Left lung (tissue), 4 donors: ENCODE measurements at regions not wholly inside any gene's neighbourhood (a gene's known extent, or its start where the extent isn't known, plus 50 kb on each side); places are given as distances from the start of the nearest gene placed in this dataset.

Source experiments
- ATAC-seq: fragments of 200-7000 bp; cut with Tn5 transposase; one replicate; pipeline ENCODE4 v1.9.1; 2020; ENCODE audit warnings: moderate library complexity
- DNase-seq, 4 donors: peaks; one replicate each; pipeline ENCODE4 v3.0.0-alpha.2; 2013 to 2020
- H3K27ac ChIP-seq, 2 donors: fragments of 200-600 bp; sonication (generic) in 1 of 2; one replicate each; pipeline versions ENCODE4 v1.5.0 to v1.8.0; 2020 to 2021
- H3K27me3 ChIP-seq, 2 donors: fragments of 200-600 bp; sonication (generic) in 1 of 2; one replicate each; pipeline versions ENCODE4 v1.5.0 to v1.8.0; 2020 to 2021
- H3K36me3 ChIP-seq, 2 donors: fragments of 200-600 bp; sonication (generic) in 1 of 2; one replicate each; pipeline versions ENCODE4 v1.5.0 to v1.8.0; 2020 to 2021
- H3K4me1 ChIP-seq, 2 donors: fragments of 200-600 bp; one replicate each; pipeline ENCODE4 v1.8.0; 2021
- H3K4me3 ChIP-seq, 2 donors: fragments of 200-600 bp; sonication (generic) in 1 of 2; one replicate each; pipeline versions ENCODE4 v1.5.0 to v1.8.0; 2020 to 2021; ENCODE audit warnings: mild to moderate bottlenecking in 1 of 2
- H3K9me3 ChIP-seq, 2 donors: fragments of 200-600 bp; sonication (generic) in 1 of 2; one replicate each; pipeline versions ENCODE4 v1.5.0 to v1.8.0; 2020 to 2021
- CTCF ChIP-seq, 2 donors: fragments of 200-600 bp; sonication (generic) in 1 of 2; IDR thresholded peaks; one replicate each; pipeline versions ENCODE4 v1.5.0 to v1.8.0; 2021; ENCODE audit warnings: antibody characterized with exemption in 2 of 2
- intact Hi-C, 2 donors: fragments of 100-400 bp; cut with DNase I; formaldehyde crosslinking; loops; one replicate each; pipeline versions ENCODE4 v1.11.2 to v1.14.2; 2022
- donor health status: DM: no; HTN: yes; CAD: no.
- donor health status: DM: no; HTN: no; CAD: no.

DNA sequence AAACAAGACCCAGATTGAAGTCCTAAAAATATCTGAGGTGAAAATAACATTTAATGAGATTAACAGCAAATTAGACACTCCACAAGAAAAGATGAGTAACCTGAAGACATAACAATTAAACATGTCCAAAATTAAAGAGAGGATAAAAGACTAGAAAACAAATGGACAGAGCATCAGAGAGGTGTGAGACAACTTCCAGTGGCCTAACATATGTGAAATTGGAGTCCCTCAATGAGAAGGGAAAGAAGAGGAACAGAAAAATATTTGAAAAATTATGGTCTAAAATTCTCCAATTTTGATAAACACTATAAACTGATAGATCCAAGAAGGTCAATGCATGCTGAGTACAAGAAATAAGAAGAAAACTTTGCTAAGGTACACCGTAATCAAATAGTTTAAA lies 151.9 kb downstream of the KITLG start:
- no peak overlapping the region for H3K27ac ChIP-seq
- intact Hi-C loops, result no loop called here

DNA sequence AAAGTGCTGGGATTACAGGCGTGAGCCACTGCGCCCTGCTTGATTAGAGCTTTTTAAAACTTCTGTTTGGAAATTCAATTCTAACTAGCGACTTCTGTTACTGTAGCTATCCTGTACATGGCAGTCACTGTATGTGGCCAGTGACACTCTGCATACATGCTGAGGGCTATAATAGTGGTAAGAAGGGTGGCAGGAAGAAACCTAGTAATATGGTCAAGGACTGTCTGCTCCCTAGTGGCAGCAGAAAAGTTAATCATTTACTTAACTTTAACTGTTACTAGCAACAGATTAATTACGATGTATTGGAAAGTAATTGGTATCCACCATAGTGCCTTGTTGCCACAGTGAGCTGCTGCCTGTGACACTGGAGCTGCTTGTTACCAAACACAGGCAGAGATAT lies 149.0 kb downstream of the KITLG start:
- intact Hi-C loops, result no loop called here
- no peak overlapping the region for H3K4me3 ChIP-seq
- TF ChIP-seq CTCF (IDR thresholded peaks at IDR 0.05), result no peak
- no peak for DNase-seq
- no peak overlapping the region for H3K27ac ChIP-seq
- no peaks in the 10 kb centered on the region for H3K36me3 ChIP-seq
- no peaks in the 10 kb centered on the region for H3K27me3 ChIP-seq
- ATAC-seq, result no peak
- H3K9me3 ChIP-seq, result no peaks in the 10 kb centered on the region
- peaks cover 0 to 18% of the 10 kb centered on the region in 2 donors for H3K4me1 ChIP-seq

More for the DNA sequence above, 151.9 kb downstream of the KITLG start:
- Histone ChIP-seq H3K4me1 (peaks cover 0 to 5% of the 10 kb centered on the region in 2 donors), H3K27me3 (no peaks in the 10 kb centered on the region), H3K4me3 (no peak overlapping the region), H3K36me3 (no peaks in the 10 kb centered on the region), H3K9me3 (no peaks in the 10 kb centered on the region)
- TF ChIP-seq CTCF (IDR thresholded peaks at IDR 0.05), result no peak
- DNase-seq (no peak), ATAC-seq (no peak)

- Histone ChIP-seq H3K4me3 (no peak overlapping the region), H3K9me3 (no peaks in the 10 kb centered on the region), H3K27ac (peak overlapping the region; percentile 56 to 67), H3K36me3 (no peaks in the 10 kb centered on the region), H3K4me1 (peaks cover 0 to 18% of the 10 kb centered on the region in 2 donors), H3K27me3 (no peaks in the 10 kb centered on the region)
- no peak for TF ChIP-seq CTCF (IDR thresholded peaks at IDR 0.05)
- intact Hi-C loops, result no loop called here
- ATAC-seq (peak; percentile 71), DNase-seq (peak in 2 of 4 donors; percentile 53 to 70)
These were observed 147.5 kb downstream of the KITLG start for GRCh38 chr12:88432531-88433490.

DNA sequence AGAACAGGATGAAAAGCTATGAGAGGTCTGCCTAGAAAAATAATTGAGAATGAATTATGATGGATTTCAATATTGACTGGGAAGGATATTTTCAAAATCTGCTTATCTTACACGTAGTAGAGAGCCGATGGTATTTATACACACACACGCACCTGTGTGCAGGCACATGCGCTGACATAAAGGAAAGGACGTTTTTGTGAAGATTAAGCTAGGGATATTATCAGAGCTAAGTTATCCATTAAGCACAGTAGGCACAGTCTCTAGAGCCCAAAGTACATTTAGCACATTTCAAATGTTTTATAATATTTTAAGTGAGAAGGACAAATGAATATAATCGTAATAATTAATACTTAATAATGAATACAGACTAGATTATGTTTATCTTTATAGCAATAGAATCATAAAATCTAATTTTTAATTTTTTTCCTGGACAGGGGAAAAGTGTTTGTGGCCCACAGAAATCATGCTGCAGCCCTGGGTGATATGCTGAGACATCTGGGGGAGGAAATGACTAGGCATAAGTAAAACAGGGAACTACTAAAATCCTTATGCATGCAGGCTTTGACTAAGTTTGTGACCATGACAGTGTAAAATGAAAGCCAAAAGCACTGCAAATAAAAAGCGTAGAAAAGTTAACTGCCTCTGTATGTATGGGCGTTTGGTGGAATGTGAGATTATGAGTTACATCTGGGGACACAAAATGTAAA lies 146.1 kb downstream of the KITLG start:
- Histone ChIP-seq H3K9me3 (peaks cover 0 to 4% of the 10 kb centered on the region in 2 donors), H3K4me1 (peaks cover 0 to 18% of the 10 kb centered on the region in 2 donors), H3K27ac (peak overlapping the region; percentile 5 to 67), H3K4me3 (no peak overlapping the region), H3K36me3 (no peaks in the 10 kb centered on the region), H3K27me3 (no peaks in the 10 kb centered on the region)
- peak; percentile 68 for ATAC-seq
- DNase-seq, result no peak
- no peak for TF ChIP-seq CTCF (IDR thresholded peaks at IDR 0.05)
- intact Hi-C loops, result no loop called here
